Fibroblast of pulmonary artery (primary cell): ENCODE measurements at regions not wholly inside any gene's neighbourhood (a gene's known extent, or its start where the extent isn't known, plus 50 kb on each side); places are given as distances from the start of the nearest gene placed in this dataset.

Source experiments
- DNase-seq: peaks from one replicate; pipeline ENCODE4 v3.0.0-alpha.2; 2010; ENCODE audit warnings: low read depth
- H3K4me3 ChIP-seq: replicated peaks from 2 replicates; pipeline ENCODE4 v1.5.1; 2011; ENCODE audit warnings: low read depth, mild to moderate bottlenecking, control low read depth, low read length, moderate library complexity
- TF ChIP-seq, protein P1 (sequence below): IDR thresholded peaks from 2 replicates; pipeline ENCODE4 v1.5.1; 2011; ENCODE audit warnings: mild to moderate bottlenecking, control low read depth, low read length, inconsistent platforms; ENCODE audit errors: missing control alignments

DNA sequence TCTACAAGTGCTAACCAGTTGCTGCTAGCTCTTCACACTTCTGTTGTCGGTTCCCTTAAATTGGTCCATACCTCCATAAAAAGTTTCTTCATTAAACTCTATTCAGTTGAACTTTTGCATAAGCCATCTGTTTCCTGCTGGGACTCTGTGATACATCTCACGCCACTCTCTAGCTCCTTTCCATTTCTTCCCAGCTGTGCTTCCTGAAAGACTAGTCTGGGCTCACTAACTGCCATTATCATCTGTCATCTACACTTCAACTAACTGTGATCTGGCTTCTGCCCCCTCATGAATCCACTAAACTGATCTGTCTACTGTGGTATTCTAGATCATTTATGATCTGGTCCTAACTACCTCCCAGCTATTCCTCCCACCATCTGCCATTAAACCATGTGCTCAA is 78.3 kb downstream of the ELAPOR2 start:
- H3K4me3 ChIP-seq = no peak overlapping the region
- DNase-seq = no peak
- TF ChIP-seq, protein P1, sequence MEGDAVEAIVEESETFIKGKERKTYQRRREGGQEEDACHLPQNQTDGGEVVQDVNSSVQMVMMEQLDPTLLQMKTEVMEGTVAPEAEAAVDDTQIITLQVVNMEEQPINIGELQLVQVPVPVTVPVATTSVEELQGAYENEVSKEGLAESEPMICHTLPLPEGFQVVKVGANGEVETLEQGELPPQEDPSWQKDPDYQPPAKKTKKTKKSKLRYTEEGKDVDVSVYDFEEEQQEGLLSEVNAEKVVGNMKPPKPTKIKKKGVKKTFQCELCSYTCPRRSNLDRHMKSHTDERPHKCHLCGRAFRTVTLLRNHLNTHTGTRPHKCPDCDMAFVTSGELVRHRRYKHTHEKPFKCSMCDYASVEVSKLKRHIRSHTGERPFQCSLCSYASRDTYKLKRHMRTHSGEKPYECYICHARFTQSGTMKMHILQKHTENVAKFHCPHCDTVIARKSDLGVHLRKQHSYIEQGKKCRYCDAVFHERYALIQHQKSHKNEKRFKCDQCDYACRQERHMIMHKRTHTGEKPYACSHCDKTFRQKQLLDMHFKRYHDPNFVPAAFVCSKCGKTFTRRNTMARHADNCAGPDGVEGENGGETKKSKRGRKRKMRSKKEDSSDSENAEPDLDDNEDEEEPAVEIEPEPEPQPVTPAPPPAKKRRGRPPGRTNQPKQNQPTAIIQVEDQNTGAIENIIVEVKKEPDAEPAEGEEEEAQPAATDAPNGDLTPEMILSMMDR = no peak

GRCh38 chr7:86980223-86980622 is 79.2 kb downstream of the ELAPOR2 start:
- TF ChIP-seq, protein P1 = no peak
- DNase-seq = no peak

DNA sequence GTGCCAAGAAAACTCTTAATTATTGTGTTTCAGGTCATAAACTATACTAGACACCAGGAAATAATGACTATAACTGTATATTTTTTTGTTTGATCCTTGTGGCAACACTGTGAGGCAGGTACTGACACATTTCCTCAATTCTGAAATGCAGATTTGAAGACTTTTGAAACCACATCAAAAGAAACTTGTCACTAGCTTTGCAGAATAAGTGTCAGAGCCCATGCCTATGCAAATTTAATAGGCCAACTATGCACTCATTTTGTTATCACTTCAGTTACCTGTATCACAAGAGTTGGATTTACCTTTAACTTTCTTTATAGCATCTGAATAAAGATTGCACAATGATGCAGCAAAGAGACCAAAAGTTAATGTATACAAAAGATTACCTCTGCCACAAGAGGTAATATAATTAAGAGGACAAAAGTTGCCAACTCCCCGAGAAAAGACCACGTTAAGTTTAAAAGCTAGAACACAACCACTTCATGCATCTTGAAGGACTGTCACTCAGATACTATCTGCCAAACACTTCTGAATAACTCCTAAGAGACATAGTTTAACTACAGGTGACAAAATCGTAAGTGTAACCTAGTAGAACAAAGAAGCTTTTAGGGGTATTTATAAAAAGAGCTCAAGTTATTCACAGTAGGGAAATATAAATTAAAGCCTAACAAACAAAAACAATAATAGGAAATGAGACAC is 80.5 kb downstream of the ELAPOR2 start:
- no peak for DNase-seq
- TF ChIP-seq, protein P1 = no peak
- H3K4me3 ChIP-seq = no peak overlapping the region

More at GRCh38 chr7:86980223-86980622, 79.2 kb downstream of the ELAPOR2 start:
- H3K4me3 ChIP-seq = no peak overlapping the region

DNA sequence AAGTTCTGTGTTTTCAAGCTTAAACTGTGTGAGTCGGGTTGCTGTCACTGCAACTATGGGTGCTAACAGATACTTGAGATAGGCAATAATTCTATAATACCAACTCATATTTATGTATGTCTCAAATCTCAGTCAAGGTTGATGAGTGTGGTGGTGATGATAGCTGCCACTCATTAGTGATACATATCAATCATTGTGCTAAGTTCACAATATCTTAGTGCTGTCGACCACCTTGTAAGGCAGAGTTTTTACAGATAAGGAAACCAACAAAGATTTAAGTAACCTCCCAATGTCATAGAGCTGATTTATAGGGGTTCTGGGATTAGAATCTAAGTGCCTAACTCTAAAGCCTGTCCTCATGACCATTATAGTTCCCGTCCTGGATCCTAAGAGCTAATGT is 82.5 kb downstream of the ELAPOR2 start:
- no peak for DNase-seq
- TF ChIP-seq, protein P1 = no peak
- H3K4me3 ChIP-seq = no peak overlapping the region

- H3K4me3 ChIP-seq = no peak overlapping the region
- DNase-seq = no peak
- TF ChIP-seq, protein P1 = no peak
Observed at GRCh38 chr7:86975914-86976313, 83.5 kb downstream of the ELAPOR2 start.

- TF ChIP-seq, protein P1 = no peak
- no peak for DNase-seq
- H3K4me3 ChIP-seq = no peak overlapping the region
Observed at GRCh38 chr7:86975449-86975848, 84.0 kb downstream of the ELAPOR2 start.

GRCh38 chr7:86972072-86972471 is 87.4 kb downstream of the ELAPOR2 start:
- no peak for DNase-seq
- H3K4me3 ChIP-seq = no peak overlapping the region
- TF ChIP-seq, protein P1 = no peak
